ENCODE measurements at regions not wholly inside any gene's neighbourhood (a gene's known extent, or its start where the extent isn't known, plus 50 kb on each side); places are given as distances from the start of the nearest gene placed in this dataset.

DNA sequence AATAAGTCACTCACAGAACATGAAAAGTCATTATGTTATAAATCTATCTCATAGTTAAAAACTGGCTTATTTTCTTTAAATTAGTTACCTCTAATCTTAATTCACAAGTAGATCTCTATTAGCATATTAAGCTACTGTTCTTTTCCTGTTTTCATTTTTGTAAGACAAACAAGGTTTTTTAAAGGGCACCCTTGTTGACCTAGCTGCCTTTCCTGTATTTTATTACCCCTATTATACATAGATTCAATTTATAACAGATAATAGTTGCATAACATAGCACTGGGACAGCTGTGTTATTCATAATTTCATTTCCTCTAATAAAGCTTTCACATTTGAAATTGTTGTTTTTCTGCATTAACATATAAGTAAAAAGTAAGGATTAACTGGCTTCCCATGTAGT is 1500.7 kb upstream of the FLRT2 start:
- TF ChIP-seq, protein P1, sequence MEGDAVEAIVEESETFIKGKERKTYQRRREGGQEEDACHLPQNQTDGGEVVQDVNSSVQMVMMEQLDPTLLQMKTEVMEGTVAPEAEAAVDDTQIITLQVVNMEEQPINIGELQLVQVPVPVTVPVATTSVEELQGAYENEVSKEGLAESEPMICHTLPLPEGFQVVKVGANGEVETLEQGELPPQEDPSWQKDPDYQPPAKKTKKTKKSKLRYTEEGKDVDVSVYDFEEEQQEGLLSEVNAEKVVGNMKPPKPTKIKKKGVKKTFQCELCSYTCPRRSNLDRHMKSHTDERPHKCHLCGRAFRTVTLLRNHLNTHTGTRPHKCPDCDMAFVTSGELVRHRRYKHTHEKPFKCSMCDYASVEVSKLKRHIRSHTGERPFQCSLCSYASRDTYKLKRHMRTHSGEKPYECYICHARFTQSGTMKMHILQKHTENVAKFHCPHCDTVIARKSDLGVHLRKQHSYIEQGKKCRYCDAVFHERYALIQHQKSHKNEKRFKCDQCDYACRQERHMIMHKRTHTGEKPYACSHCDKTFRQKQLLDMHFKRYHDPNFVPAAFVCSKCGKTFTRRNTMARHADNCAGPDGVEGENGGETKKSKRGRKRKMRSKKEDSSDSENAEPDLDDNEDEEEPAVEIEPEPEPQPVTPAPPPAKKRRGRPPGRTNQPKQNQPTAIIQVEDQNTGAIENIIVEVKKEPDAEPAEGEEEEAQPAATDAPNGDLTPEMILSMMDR (conservative IDR thresholded peaks at IDR 0.05; ENCODE audit: low read length): no peak
- TF ChIP-seq EZH2phosphoT487 (IDR thresholded peaks at IDR 0.05; ENCODE audit: borderline replicate concordance, low read depth, low read length): no peak

Measured in OCI-LY7 (cell line).